Astrocyte (in vitro differentiated cells and primary cell): ENCODE measurements at regions not wholly inside any gene's neighbourhood (a gene's known extent, or its start where the extent isn't known, plus 50 kb on each side); places are given as distances from the start of the nearest gene placed in this dataset.
A peak's percentile ranks its signal among the peaks of the same experiment; 100 is the strongest.

Source experiments
- DNase-seq: peaks from one replicate; pipeline ENCODE4 v3.0.0-alpha.2; 2010; ENCODE audit warnings: low read depth
- FAIRE-seq: peaks from 2 replicates; lab custom pipeline; 2011; peaks lifted over from hg19 to GRCh38; lab: Jason Lieb, UNC
- H2AFZ ChIP-seq: 2 replicates; pipeline ENCODE4 v1.6.0; 2012; ENCODE audit warnings: low read depth, low read length, inconsistent platforms
- H3K27ac ChIP-seq: 2 replicates; pipeline ENCODE4 v1.5.1; 2011; ENCODE audit warnings: low read depth, low read length, inconsistent platforms
- H3K27me3 ChIP-seq: 2 replicates; pipeline ENCODE4 v1.6.0; 2011; ENCODE audit warnings: low read length, inconsistent platforms; ENCODE audit not compliant: insufficient read depth
- H3K36me3 ChIP-seq: 2 replicates; pipeline ENCODE4 v1.5.1; 2011; ENCODE audit warnings: low read length, inconsistent platforms; ENCODE audit not compliant: insufficient read depth
- H3K4me1 ChIP-seq: 2 replicates; pipeline ENCODE4 v1.5.1; 2011; ENCODE audit warnings: low read length, inconsistent platforms; ENCODE audit not compliant: insufficient read depth
- H3K4me2 ChIP-seq: 2 replicates; pipeline ENCODE4 v1.6.0; 2012; ENCODE audit warnings: low read length, inconsistent platforms
- H3K4me3 ChIP-seq: 2 replicates; pipeline ENCODE4 v1.5.1; 2011; ENCODE audit warnings: low read depth, mild to moderate bottlenecking, low read length, inconsistent platforms; ENCODE audit not compliant: insufficient read depth
- H3K79me2 ChIP-seq: 2 replicates; pipeline ENCODE4 v1.6.0; 2012; ENCODE audit warnings: mild to moderate bottlenecking, low read length, inconsistent platforms; ENCODE audit not compliant: insufficient read depth
- H3K9ac ChIP-seq: 2 replicates; pipeline ENCODE4 v1.6.0; 2012; ENCODE audit warnings: mild to moderate bottlenecking, low read length, inconsistent platforms
- H3K9me3 ChIP-seq: 2 replicates; pipeline ENCODE4 v1.5.1; 2012; ENCODE audit warnings: low read depth, mild to moderate bottlenecking, low read length, inconsistent platforms; ENCODE audit not compliant: insufficient read depth
- H4K20me1 ChIP-seq: 2 replicates; pipeline ENCODE4 v1.6.0; 2012; ENCODE audit warnings: low read length, inconsistent platforms; ENCODE audit not compliant: insufficient read depth
- H3K27ac Mint-ChIP-seq: one replicate; pipeline ENCODE4 v1.8.0; 2021; ENCODE audit warnings: mild to moderate bottlenecking, mixed read lengths; ENCODE audit not compliant: unreplicated experiment
- H3K27me3 Mint-ChIP-seq: one replicate; pipeline ENCODE4 v1.8.0; 2021; ENCODE audit warnings: low read depth, mixed read lengths; ENCODE audit not compliant: unreplicated experiment
- H3K36me3 Mint-ChIP-seq: one replicate; pipeline ENCODE4 v1.8.0; 2021; ENCODE audit warnings: low read depth, mixed read lengths; ENCODE audit not compliant: unreplicated experiment
- H3K4me1 Mint-ChIP-seq: one replicate; pipeline ENCODE4 v1.8.0; 2021; ENCODE audit warnings: low read depth, mixed read lengths; ENCODE audit not compliant: unreplicated experiment
- H3K4me3 Mint-ChIP-seq: one replicate; pipeline ENCODE4 v1.8.0; 2021; ENCODE audit warnings: mild to moderate bottlenecking, moderate library complexity, mixed read lengths; ENCODE audit not compliant: unreplicated experiment
- H3K9me3 Mint-ChIP-seq: one replicate; pipeline ENCODE4 v1.8.0; 2021; ENCODE audit warnings: mild to moderate bottlenecking, mixed read lengths; ENCODE audit not compliant: unreplicated experiment
- CTCF ChIP-seq: IDR thresholded peaks from 2 replicates; pipeline ENCODE4 v1.5.1; 2011; ENCODE audit warnings: low read depth, mild to moderate bottlenecking, inconsistent platforms, low read length, moderate library complexity; ENCODE audit not compliant: insufficient read depth
- EZH2 ChIP-seq: IDR thresholded peaks from 2 replicates; pipeline ENCODE4 v1.6.1; 2012; ENCODE audit warnings: mild to moderate bottlenecking, low read length, inconsistent platforms; ENCODE audit not compliant: insufficient read depth

GRCh38 chr6:25193460-25194171 is 85.6 kb upstream of the CARMIL1 start:
- no peaks in the 10 kb centered on the region for H3K9me3 ChIP-seq
- FAIRE-seq (peak; percentile 52), DNase-seq (peak; percentile 91)
- Mint-ChIP-seq H3K36me3 (no peaks in the 10 kb centered on the region), H3K4me3 (no peak overlapping the region), H3K4me1 (peaks cover 18% of the 10 kb centered on the region), H3K27me3 (no peaks in the 10 kb centered on the region), H3K27ac (peak overlapping the region; percentile 74), H3K9me3 (peaks cover 3% of the 10 kb centered on the region)
- peak overlapping the region; percentile 93 for H3K27ac ChIP-seq
- H3K4me1 ChIP-seq: peaks cover 20% of the 10 kb centered on the region
- TF ChIP-seq CTCF (no peak), EZH2 (no peak)
- H3K4me3 ChIP-seq: peak overlapping the region; percentile 30
- H3K9ac ChIP-seq: peak overlapping the region; percentile 67
- H3K4me2 ChIP-seq: peak overlapping the region; percentile 77
- no peaks in the 10 kb centered on the region for H3K36me3 ChIP-seq
- no peaks in the 10 kb centered on the region for H3K27me3 ChIP-seq
- H2AFZ ChIP-seq: no peak overlapping the region
- H3K79me2 ChIP-seq: no peaks in the 10 kb centered on the region
- H4K20me1 ChIP-seq: no peaks in the 10 kb centered on the region

- H3K4me1 ChIP-seq: peaks cover 20% of the 10 kb centered on the region
- H3K27ac ChIP-seq: peak overlapping the region; percentile 93
- H3K9ac ChIP-seq: peak overlapping the region; percentile 24
- no peaks in the 10 kb centered on the region for H3K79me2 ChIP-seq
- no peak overlapping the region for H3K4me3 ChIP-seq
- DNase-seq (no peak), FAIRE-seq (no peak)
- no peak for TF ChIP-seq CTCF
- H4K20me1 ChIP-seq: no peaks in the 10 kb centered on the region
- H3K36me3 ChIP-seq: no peaks in the 10 kb centered on the region
- Mint-ChIP-seq H3K27me3 (no peaks in the 10 kb centered on the region), H3K4me3 (no peak overlapping the region), H3K4me1 (peaks cover 18% of the 10 kb centered on the region), H3K36me3 (no peaks in the 10 kb centered on the region), H3K27ac (peak overlapping the region; percentile 10), H3K9me3 (peaks cover 3% of the 10 kb centered on the region)
- no peak overlapping the region for H3K4me2 ChIP-seq
- H3K9me3 ChIP-seq: no peaks in the 10 kb centered on the region
- no peaks in the 10 kb centered on the region for H3K27me3 ChIP-seq
- H2AFZ ChIP-seq: no peak overlapping the region
These were observed 84.9 kb upstream of the CARMIL1 start for GRCh38 chr6:25194172-25194678.

GRCh38 chr6:25196464-25196863 is 82.7 kb upstream of the CARMIL1 start:
- Histone ChIP-seq H3K9me3 (no peaks in the 10 kb centered on the region), H2AFZ (no peak overlapping the region), H4K20me1 (no peaks in the 10 kb centered on the region), H3K27ac (no peak overlapping the region), H3K36me3 (no peaks in the 10 kb centered on the region), H3K4me1 (peaks cover 20% of the 10 kb centered on the region), H3K79me2 (no peaks in the 10 kb centered on the region), H3K4me3 (no peak overlapping the region), H3K4me2 (no peak overlapping the region), H3K27me3 (no peaks in the 10 kb centered on the region), H3K9ac (no peak overlapping the region)
- FAIRE-seq (no peak), DNase-seq (no peak)
- Mint-ChIP-seq H3K4me3 (no peak overlapping the region), H3K27me3 (no peaks in the 10 kb centered on the region), H3K4me1 (peaks cover 18% of the 10 kb centered on the region), H3K27ac (no peak overlapping the region), H3K36me3 (no peaks in the 10 kb centered on the region), H3K9me3 (no peaks in the 10 kb centered on the region)
- no peak for TF ChIP-seq CTCF
- TF ChIP-seq EZH2: no peak
